Tibial nerve (tissue), 4 donors: ENCODE measurements at regions not wholly inside any gene's neighbourhood (a gene's known extent, or its start where the extent isn't known, plus 50 kb on each side); places are given as distances from the start of the nearest gene placed in this dataset.

Experiments
- DNase-seq, 2 donors: peaks; one replicate each; pipeline ENCODE4 v3.0.0-alpha.2; 2019; ENCODE audit warnings: low spot score in 2 of 2
- H3K27ac ChIP-seq, 4 donors: fragments of 200-600 bp; sonication (generic) in 3 of 4; one replicate each; pipeline ENCODE4 v1.5.1; 2017 to 2019; ENCODE audit warnings: mild to moderate bottlenecking in 1 of 4
- H3K27me3 ChIP-seq, 2 donors: fragments of 200-600 bp; sonication (generic) in 1 of 2; one replicate each; pipeline versions ENCODE4 v1.5.1 to v1.6.0; 2017 to 2019
- H3K36me3 ChIP-seq, 3 donors: fragments of 200-600 bp; sonication (generic); one replicate each; pipeline ENCODE4 v1.5.1; 2018 to 2019
- H3K4me1 ChIP-seq, 4 donors: fragments of 200-600 bp; sonication (generic) in 3 of 4; one replicate each; pipeline ENCODE4 v1.5.1; 2017 to 2019
- H3K4me3 ChIP-seq, 4 donors: fragments of 200-600 bp; sonication (generic) in 3 of 4; one replicate each; pipeline ENCODE4 v1.5.1; 2017 to 2019; ENCODE audit warnings: mild to moderate bottlenecking in 1 of 4, moderate library complexity in 1 of 4
- H3K9me3 ChIP-seq, 4 donors: fragments of 200-600 bp; sonication (generic) in 3 of 4; one replicate each; pipeline ENCODE4 v1.5.1; 2017 to 2019
- EP300 ChIP-seq, 2 donors: sonication (generic); formaldehyde crosslinking; IDR thresholded peaks; one replicate each; pipeline ENCODE4 v1.6.1; 2017; ENCODE audit warnings: antibody characterized with exemption in 2 of 2, mild to moderate bottlenecking in 1 of 2
- POLR2A ChIP-seq, 2 donors: fragments of 450-650 bp; IDR thresholded peaks; one replicate each; pipeline ENCODE4 v1.6.1; 2017; ENCODE audit warnings: antibody characterized with exemption in 2 of 2, mild to moderate bottlenecking in 2 of 2, moderate library complexity in 2 of 2
- WGBS, 2 donors: methylation state at CpG; one replicate each; pipeline ENCODE4 v1.1.5; 2018; 5-methylcytosine and 5-hydroxymethylcytosine counted together
- TF ChIP-seq, protein P1 (sequence below), 5 experiments: fragments of 200-600 bp in 3 of 5; fragments of 450-650 bp in 2 of 5; sonication (generic) in 3 of 5; IDR thresholded peaks; one replicate each; pipeline ENCODE4 v1.5.1; 2016 to 2019; ENCODE audit warnings: antibody characterized with exemption in 5 of 5, mild to moderate bottlenecking in 3 of 5, moderate library complexity in 2 of 5

DNA sequence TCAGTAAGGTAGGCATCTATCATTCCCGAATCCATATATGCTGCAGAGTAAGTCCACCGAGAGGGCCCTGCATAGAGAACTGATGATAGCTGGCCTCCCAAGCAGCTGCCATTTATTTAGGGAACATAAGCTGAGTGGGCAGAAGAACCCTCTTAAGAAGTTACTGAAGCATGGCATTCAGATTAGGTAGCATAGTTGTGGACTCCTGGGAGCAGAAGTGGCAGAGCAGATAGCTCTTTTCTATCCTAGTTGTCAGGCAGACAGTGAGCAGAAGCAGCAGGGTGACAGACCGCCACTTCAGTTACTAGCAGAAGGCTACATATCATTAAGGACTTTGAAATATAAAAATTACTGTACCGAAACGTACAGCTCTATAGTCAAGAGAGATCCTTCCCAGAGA, 454.7 kb downstream of the PPP4R3C start:
- H3K4me3 ChIP-seq, result no peak overlapping the region
- H3K27me3 ChIP-seq, result no peaks in the 10 kb centered on the region
- no peak for DNase-seq
- 62 to 68% methylated on average over 5 of the region's 5 CpGs for WGBS, 2 donors
- H3K9me3 ChIP-seq, result no peaks in the 10 kb centered on the region
- TF ChIP-seq, protein P1, sequence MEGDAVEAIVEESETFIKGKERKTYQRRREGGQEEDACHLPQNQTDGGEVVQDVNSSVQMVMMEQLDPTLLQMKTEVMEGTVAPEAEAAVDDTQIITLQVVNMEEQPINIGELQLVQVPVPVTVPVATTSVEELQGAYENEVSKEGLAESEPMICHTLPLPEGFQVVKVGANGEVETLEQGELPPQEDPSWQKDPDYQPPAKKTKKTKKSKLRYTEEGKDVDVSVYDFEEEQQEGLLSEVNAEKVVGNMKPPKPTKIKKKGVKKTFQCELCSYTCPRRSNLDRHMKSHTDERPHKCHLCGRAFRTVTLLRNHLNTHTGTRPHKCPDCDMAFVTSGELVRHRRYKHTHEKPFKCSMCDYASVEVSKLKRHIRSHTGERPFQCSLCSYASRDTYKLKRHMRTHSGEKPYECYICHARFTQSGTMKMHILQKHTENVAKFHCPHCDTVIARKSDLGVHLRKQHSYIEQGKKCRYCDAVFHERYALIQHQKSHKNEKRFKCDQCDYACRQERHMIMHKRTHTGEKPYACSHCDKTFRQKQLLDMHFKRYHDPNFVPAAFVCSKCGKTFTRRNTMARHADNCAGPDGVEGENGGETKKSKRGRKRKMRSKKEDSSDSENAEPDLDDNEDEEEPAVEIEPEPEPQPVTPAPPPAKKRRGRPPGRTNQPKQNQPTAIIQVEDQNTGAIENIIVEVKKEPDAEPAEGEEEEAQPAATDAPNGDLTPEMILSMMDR (IDR thresholded peaks at IDR 0.05), result no peak
- TF ChIP-seq POLR2A (IDR thresholded peaks at IDR 0.05), result no peak
- no peaks in the 10 kb centered on the region for H3K36me3 ChIP-seq
- H3K4me1 ChIP-seq, result no peaks in the 10 kb centered on the region
- H3K27ac ChIP-seq, result no peak overlapping the region

DNA sequence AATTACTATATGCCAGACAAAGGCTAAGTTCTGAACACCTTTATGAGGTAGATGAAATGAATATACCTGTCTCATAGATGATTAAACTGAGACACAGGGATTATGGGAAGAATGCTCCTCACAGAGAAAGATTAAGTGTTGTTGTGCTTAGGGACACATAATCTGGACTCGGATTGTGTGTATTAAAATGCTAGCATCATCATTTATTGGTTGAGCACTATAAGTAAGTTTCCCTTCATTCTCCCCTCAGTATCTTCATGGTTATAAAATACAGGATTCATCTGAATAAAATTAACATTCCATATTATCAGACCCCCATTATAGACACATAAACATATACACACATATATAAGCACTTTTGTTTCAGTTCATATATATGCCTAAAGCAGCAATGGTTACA, 463.5 kb downstream of the PPP4R3C start:
- Histone ChIP-seq H3K36me3 (no peaks in the 10 kb centered on the region), H3K4me1 (no peaks in the 10 kb centered on the region), H3K27ac (no peak overlapping the region), H3K9me3 (no peaks in the 10 kb centered on the region), H3K4me3 (no peak overlapping the region), H3K27me3 (no peaks in the 10 kb centered on the region)
- TF ChIP-seq, protein P1 (IDR thresholded peaks at IDR 0.05), result no peak
- TF ChIP-seq POLR2A (IDR thresholded peaks at IDR 0.05), result no peak
- TF ChIP-seq EP300 (IDR thresholded peaks at IDR 0.05), result no peak
- WGBS, 2 donors, result 87 to 96% methylated on average over 1 of the region's 1 CpG
- no peak for DNase-seq

DNA sequence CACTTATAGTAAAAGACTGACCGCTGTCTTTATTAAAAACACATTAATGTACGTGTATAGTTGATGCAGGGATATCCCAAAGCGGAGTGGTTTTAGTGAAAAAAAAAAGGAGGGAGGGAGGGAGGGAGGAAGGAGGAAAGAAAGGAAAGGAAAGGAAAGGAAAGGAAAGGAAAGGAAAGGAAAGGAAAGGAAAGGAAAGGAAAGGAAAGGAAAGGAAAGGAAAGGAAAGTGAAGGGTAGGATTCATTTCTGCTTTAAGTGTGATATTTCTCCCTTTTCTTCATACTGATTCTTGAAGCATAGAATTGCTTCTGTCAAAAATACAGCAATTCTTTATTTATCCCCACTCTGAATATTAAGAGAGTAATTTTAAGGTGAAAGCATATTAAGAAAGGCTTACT, 504.9 kb downstream of the PPP4R3C start:
- Histone ChIP-seq H3K27ac (no peak overlapping the region), H3K36me3 (no peaks in the 10 kb centered on the region), H3K4me1 (no peaks in the 10 kb centered on the region), H3K27me3 (no peaks in the 10 kb centered on the region), H3K4me3 (no peak overlapping the region), H3K9me3 (no peaks in the 10 kb centered on the region)
- TF ChIP-seq EP300 (IDR thresholded peaks at IDR 0.05) (no peak), POLR2A (IDR thresholded peaks at IDR 0.05) (no peak)
- TF ChIP-seq, protein P1 (IDR thresholded peaks at IDR 0.05), result no peak
- no peak for DNase-seq
- WGBS, 2 donors, result 67 to 91% methylated on average over 3 of the region's 3 CpGs

DNA sequence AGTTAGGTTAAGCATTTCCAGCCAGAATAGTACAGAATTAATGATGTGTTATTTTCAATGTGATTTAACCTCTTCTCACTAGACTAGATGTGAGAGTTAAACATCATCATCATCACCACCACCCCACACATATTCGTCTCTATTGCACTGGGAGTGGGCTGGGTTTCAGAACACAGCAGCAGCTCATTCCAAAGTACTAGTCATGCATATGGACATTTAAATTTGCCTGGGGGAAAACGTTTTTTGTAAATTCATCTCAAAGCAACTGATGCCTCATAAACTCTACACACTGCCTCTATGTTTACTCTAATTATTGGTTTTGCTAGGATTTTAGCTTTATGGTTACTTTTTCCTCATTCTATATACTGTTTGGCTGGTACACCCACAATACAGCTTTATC, 509.1 kb downstream of the PPP4R3C start:
- no peak for DNase-seq
- Histone ChIP-seq H3K9me3 (no peaks in the 10 kb centered on the region), H3K36me3 (no peaks in the 10 kb centered on the region), H3K4me1 (no peaks in the 10 kb centered on the region), H3K27ac (no peak overlapping the region), H3K27me3 (no peaks in the 10 kb centered on the region), H3K4me3 (no peak overlapping the region)
- 9 to 19% methylated on average over 2 of the region's 2 CpGs for WGBS, 2 donors
- TF ChIP-seq, protein P1 (IDR thresholded peaks at IDR 0.05), result no peak
- TF ChIP-seq POLR2A (IDR thresholded peaks at IDR 0.05) (no peak), EP300 (IDR thresholded peaks at IDR 0.05) (no peak)

DNA sequence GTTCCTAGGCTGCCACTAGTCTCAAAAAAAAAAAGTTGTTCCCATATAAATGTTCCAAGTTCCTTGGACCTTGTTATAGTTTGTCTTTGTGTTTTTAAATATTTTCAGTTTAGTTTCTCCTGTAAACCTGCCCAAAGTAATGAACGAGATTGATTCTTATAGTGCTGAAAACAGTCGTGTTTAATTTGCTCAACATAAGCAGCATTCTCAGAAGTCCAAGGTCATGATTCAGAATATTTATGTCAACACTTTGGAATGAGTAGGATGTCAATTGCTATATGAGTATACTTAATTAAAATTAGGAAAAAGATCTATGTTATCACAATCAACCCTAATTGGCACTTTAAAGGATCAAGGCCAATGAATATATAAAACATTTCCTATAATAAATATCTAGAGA, 510.9 kb downstream of the PPP4R3C start:
- 17 to 28% methylated on average over 2 of the region's 2 CpGs for WGBS, 2 donors
- H3K36me3 ChIP-seq, result no peaks in the 10 kb centered on the region
- no peaks in the 10 kb centered on the region for H3K27me3 ChIP-seq
- no peak overlapping the region for H3K4me3 ChIP-seq
- TF ChIP-seq, protein P1 (IDR thresholded peaks at IDR 0.05), result no peak
- TF ChIP-seq EP300 (IDR thresholded peaks at IDR 0.05) (no peak), POLR2A (IDR thresholded peaks at IDR 0.05) (no peak)
- no peaks in the 10 kb centered on the region for H3K9me3 ChIP-seq
- H3K27ac ChIP-seq, result no peak overlapping the region
- DNase-seq, result no peak
- no peaks in the 10 kb centered on the region for H3K4me1 ChIP-seq
